ENCODE measurements at regions not wholly inside any gene's neighbourhood (a gene's known extent, or its start where the extent isn't known, plus 50 kb on each side); places are given as distances from the start of the nearest gene placed in this dataset.
"Not testable (repeated sequence)": the region's sequence is repeated elsewhere in the genome, so short reads cannot be mapped to it uniquely, and the experiment has no call there.

- H3K4me3 Mint-ChIP-seq (ENCODE audit: low read depth), result no peak overlapping the region
- no peak overlapping the region for H3K27ac Mint-ChIP-seq
- DNase-seq (ENCODE audit: low spot score, unreplicated experiment), result no peak
- TF ChIP-seq CTCF (IDR thresholded peaks at IDR 0.05; ENCODE audit: unreplicated experiment), result no peak
- no peaks in the 10 kb centered on the region for H3K9me3 Mint-ChIP-seq (ENCODE audit: low read depth)
- no peaks in the 10 kb centered on the region for H3K27me3 Mint-ChIP-seq
- no peaks in the 10 kb centered on the region for H3K4me1 Mint-ChIP-seq (ENCODE audit: low read depth)
- H3K36me3 Mint-ChIP-seq (ENCODE audit: insufficient read depth), result no peaks in the 10 kb centered on the region
These were observed 729.1 kb upstream of the MGAT4C start for GRCh38 chr12:86985298-86985697.

- H3K27me3 Mint-ChIP-seq; H3K4me1 Mint-ChIP-seq (ENCODE audit: low read depth); DNase-seq (ENCODE audit: low spot score, unreplicated experiment); H3K36me3 Mint-ChIP-seq (ENCODE audit: insufficient read depth); H3K4me3 Mint-ChIP-seq (ENCODE audit: low read depth); H3K27ac Mint-ChIP-seq: not testable (repeated sequence)
- peaks cover 12% of the 10 kb centered on the region for H3K9me3 Mint-ChIP-seq (ENCODE audit: low read depth)
These were observed 714.4 kb upstream of the MGAT4C start for GRCh38 chr12:86970595-86970994.

GRCh38 chr12:86959766-86960458 lies 703.7 kb upstream of the MGAT4C start:
- no peaks in the 10 kb centered on the region for H3K4me1 Mint-ChIP-seq (ENCODE audit: low read depth)
- H3K4me3 Mint-ChIP-seq (ENCODE audit: low read depth), result no peak overlapping the region
- DNase-seq (ENCODE audit: low spot score, unreplicated experiment), result no peak
- H3K9me3 Mint-ChIP-seq (ENCODE audit: low read depth), result no peaks in the 10 kb centered on the region
- no peak for TF ChIP-seq CTCF (IDR thresholded peaks at IDR 0.05; ENCODE audit: unreplicated experiment)
- no peaks in the 10 kb centered on the region for H3K27me3 Mint-ChIP-seq
- no peaks in the 10 kb centered on the region for H3K36me3 Mint-ChIP-seq (ENCODE audit: insufficient read depth)
- H3K27ac Mint-ChIP-seq, result no peak overlapping the region

- Mint-ChIP-seq H3K9me3 (ENCODE audit: low read depth) (no peaks in the 10 kb centered on the region), H3K36me3 (ENCODE audit: insufficient read depth) (no peaks in the 10 kb centered on the region), H3K27ac (no peak overlapping the region), H3K27me3 (no peaks in the 10 kb centered on the region), H3K4me3 (ENCODE audit: low read depth) (no peak overlapping the region), H3K4me1 (ENCODE audit: low read depth) (no peaks in the 10 kb centered on the region)
- DNase-seq (ENCODE audit: low spot score, unreplicated experiment), result no peak
- TF ChIP-seq CTCF (IDR thresholded peaks at IDR 0.05; ENCODE audit: unreplicated experiment), result no peak
These were observed 694.3 kb upstream of the MGAT4C start for GRCh38 chr12:86950444-86950843.

- Mint-ChIP-seq H3K9me3 (ENCODE audit: low read depth) (no peaks in the 10 kb centered on the region), H3K4me3 (ENCODE audit: low read depth) (no peak overlapping the region), H3K4me1 (ENCODE audit: low read depth) (no peaks in the 10 kb centered on the region), H3K36me3 (ENCODE audit: insufficient read depth) (no peaks in the 10 kb centered on the region), H3K27ac (no peak overlapping the region), H3K27me3 (no peaks in the 10 kb centered on the region)
- no peak for TF ChIP-seq CTCF (IDR thresholded peaks at IDR 0.05; ENCODE audit: unreplicated experiment)
- no peak for DNase-seq (ENCODE audit: low spot score, unreplicated experiment)
These were observed 693.9 kb upstream of the MGAT4C start for GRCh38 chr12:86950043-86950442.

- Mint-ChIP-seq H3K4me3 (ENCODE audit: low read depth) (no peak overlapping the region), H3K27ac (no peak overlapping the region), H3K27me3 (no peaks in the 10 kb centered on the region), H3K9me3 (ENCODE audit: low read depth) (no peaks in the 10 kb centered on the region), H3K36me3 (ENCODE audit: insufficient read depth) (no peaks in the 10 kb centered on the region), H3K4me1 (ENCODE audit: low read depth) (no peaks in the 10 kb centered on the region)
- DNase-seq (ENCODE audit: low spot score, unreplicated experiment), result no peak
- no peak for TF ChIP-seq CTCF (IDR thresholded peaks at IDR 0.05; ENCODE audit: unreplicated experiment)
These were observed 692.7 kb upstream of the MGAT4C start for GRCh38 chr12:86948851-86949250.
